H9 (cell line): ENCODE measurements at regions not wholly inside any gene's neighbourhood (a gene's known extent, or its start where the extent isn't known, plus 50 kb on each side); places are given as distances from the start of the nearest gene placed in this dataset.

Experiments used
- DNase-seq: peaks from one replicate; pipeline ENCODE4 v3.0.0-alpha.2; 2017
- H2AFZ ChIP-seq: one replicate; pipeline ENCODE4 v1.6.1; 2013; ENCODE audit warnings: mild to moderate bottlenecking, low read length, control low read depth, moderate library complexity
- H2AK5ac ChIP-seq: 2 replicates; pipeline ENCODE4 v1.6.1; 2013; ENCODE audit warnings: low read length, control low read depth, mixed read lengths; ENCODE audit not compliant: insufficient read length
- H2BK120ac ChIP-seq: one replicate; pipeline ENCODE4 v1.6.1; 2013; ENCODE audit warnings: low read depth, mild to moderate bottlenecking, low read length, control low read depth, inconsistent platforms; ENCODE audit not compliant: poor library complexity, severe bottlenecking
- H2BK12ac ChIP-seq: 2 replicates; pipeline ENCODE4 v1.6.1; 2013; ENCODE audit warnings: low read length, control low read depth, mixed read lengths, low read depth; ENCODE audit not compliant: insufficient read length
- H2BK15ac ChIP-seq: 2 replicates; pipeline ENCODE4 v1.6.1; 2013; ENCODE audit warnings: low read depth, low read length, control low read depth
- H2BK20ac ChIP-seq: one replicate; pipeline ENCODE4 v1.6.1; 2013; ENCODE audit warnings: low read depth, mild to moderate bottlenecking, low read length, control low read depth, inconsistent platforms; ENCODE audit not compliant: poor library complexity, severe bottlenecking
- H2BK5ac ChIP-seq: 2 replicates; pipeline ENCODE4 v1.6.1; 2013; ENCODE audit warnings: low read length, control low read depth, mixed read lengths; ENCODE audit not compliant: insufficient read length
- H3K14ac ChIP-seq: 2 replicates; pipeline ENCODE4 v1.6.1; 2013; ENCODE audit warnings: low read length, control low read depth; ENCODE audit not compliant: insufficient read depth
- H3K18ac ChIP-seq: 2 replicates; pipeline ENCODE4 v1.6.1; 2013; ENCODE audit warnings: low read depth, mild to moderate bottlenecking, mixed read lengths, low read length, control low read depth; ENCODE audit not compliant: insufficient read length
- H3K23ac ChIP-seq: 2 replicates; pipeline ENCODE4 v1.6.1; 2013; ENCODE audit warnings: low read length, control low read depth, mixed read lengths, low read depth; ENCODE audit not compliant: insufficient read length
- H3K23me2 ChIP-seq: 2 replicates; pipeline ENCODE4 v1.6.1; 2013; ENCODE audit warnings: low read depth, mild to moderate bottlenecking, mixed read lengths, low read length, control low read depth; ENCODE audit not compliant: insufficient read length, poor library complexity, severe bottlenecking
- H3K27ac ChIP-seq: 2 replicates; pipeline ENCODE4 v1.5.1; 2013; ENCODE audit warnings: low read length, control low read depth, mixed read lengths, low read depth; ENCODE audit not compliant: insufficient read length
- H3K27me3 ChIP-seq: 2 replicates; pipeline ENCODE4 v1.6.1; 2013; ENCODE audit warnings: low read length, control low read depth, inconsistent platforms; ENCODE audit not compliant: insufficient read depth
- H3K4ac ChIP-seq: 2 replicates; pipeline ENCODE4 v1.6.1; 2013; ENCODE audit warnings: low read depth, mild to moderate bottlenecking, control low read depth, inconsistent platforms, low read length, moderate library complexity
- H3K4me1 ChIP-seq: 2 replicates; pipeline ENCODE4 v1.6.1; 2013; ENCODE audit warnings: low read length, control low read depth, inconsistent platforms; ENCODE audit not compliant: insufficient read depth
- H3K4me2 ChIP-seq: 2 replicates; pipeline ENCODE4 v1.6.1; 2013; ENCODE audit warnings: low read length, control low read depth, mixed read lengths; ENCODE audit not compliant: insufficient read length, insufficient read depth
- H3K56ac ChIP-seq: 2 replicates; pipeline ENCODE4 v1.6.1; 2013; ENCODE audit warnings: low read depth, mild to moderate bottlenecking, mixed read lengths, low read length, control low read depth; ENCODE audit not compliant: insufficient read length
- H3K79me1 ChIP-seq: 2 replicates; pipeline ENCODE4 v1.6.1; 2013; ENCODE audit warnings: low read depth, mild to moderate bottlenecking, moderate library complexity, low read length, control low read depth, inconsistent platforms; ENCODE audit not compliant: insufficient read depth, poor library complexity, severe bottlenecking
- H3K79me2 ChIP-seq: 2 replicates; pipeline ENCODE4 v1.6.1; 2013; ENCODE audit warnings: low read length, control low read depth, inconsistent platforms; ENCODE audit not compliant: insufficient read depth
- H3K9ac ChIP-seq: 2 replicates; pipeline ENCODE4 v1.6.1; 2013; ENCODE audit warnings: low read length, control low read depth, mixed read lengths; ENCODE audit not compliant: insufficient read length; ENCODE audit errors: extremely low read depth
- H3K9me3 ChIP-seq: one replicate; pipeline ENCODE4 v1.6.1; 2013; ENCODE audit warnings: low read depth, low read length, inconsistent platforms; ENCODE audit not compliant: control insufficient read depth
- H3T11ph ChIP-seq: one replicate; pipeline ENCODE4 v1.6.1; 2013; ENCODE audit warnings: mild to moderate bottlenecking, low read length, control low read depth, inconsistent platforms
- H4K20me1 ChIP-seq: one replicate; pipeline ENCODE4 v1.6.1; 2013; ENCODE audit not compliant: control insufficient read depth, insufficient read length, insufficient read depth
- H4K5ac ChIP-seq: 2 replicates; pipeline ENCODE4 v1.6.1; 2013; ENCODE audit warnings: low read depth, mild to moderate bottlenecking, mixed read lengths, low read length, control low read depth; ENCODE audit not compliant: insufficient read length
- H4K8ac ChIP-seq: replicated peaks from 2 replicates; pipeline ENCODE4 v1.6.1; 2013; ENCODE audit warnings: low read length, control low read depth, mixed read lengths, low read depth; ENCODE audit not compliant: insufficient read length
- H4K91ac ChIP-seq: 2 replicates; pipeline ENCODE4 v1.6.1; 2013; ENCODE audit warnings: low read depth, mild to moderate bottlenecking, moderate library complexity, mixed read lengths, low read length, control low read depth; ENCODE audit not compliant: insufficient read length
- H3K27ac Mint-ChIP-seq, 3 experiments: 2 replicates in 2 of 3; 3 replicates in 1 of 3; pipeline ENCODE4 v1.8.0; 2020 to 2021; ENCODE audit warnings: mixed read lengths in 3 of 3, mild to moderate bottlenecking in 1 of 3, moderate library complexity in 1 of 3
- H3K27me3 Mint-ChIP-seq: 2 replicates; pipeline ENCODE4 v1.8.0; 2021; ENCODE audit warnings: low read depth, mild to moderate bottlenecking, moderate library complexity, mixed read lengths
- H3K36me3 Mint-ChIP-seq, 3 experiments: 2 replicates in 2 of 3; 3 replicates in 1 of 3; pipeline ENCODE4 v1.8.0; 2020 to 2021; ENCODE audit warnings: low read depth in 3 of 3, mixed read lengths in 3 of 3; ENCODE audit not compliant: insufficient read depth in 1 of 3
- H3K4me1 Mint-ChIP-seq, 2 experiments: 2 replicates each; pipeline ENCODE4 v1.8.0; 2020; ENCODE audit warnings: mixed read lengths in 2 of 2
- H3K4me3 Mint-ChIP-seq, 2 experiments: 2 replicates in 1 of 2; 3 replicates in 1 of 2; pipeline ENCODE4 v1.8.0; 2020 to 2021; ENCODE audit warnings: mild to moderate bottlenecking in 2 of 2, mixed read lengths in 2 of 2, moderate library complexity in 1 of 2
- H3K9me3 Mint-ChIP-seq, 2 experiments: 2 replicates in 1 of 2; 3 replicates in 1 of 2; pipeline ENCODE4 v1.8.0; 2020; ENCODE audit warnings: mild to moderate bottlenecking in 2 of 2, mixed read lengths in 2 of 2, moderate library complexity in 1 of 2
- CTCF ChIP-seq: fragments of 200-600 bp; sonication (generic); conservative IDR thresholded peaks from 3 replicates; pipeline ENCODE4 v1.8.0; 2021; ENCODE audit warnings: antibody characterized with exemption, mild to moderate bottlenecking

GRCh38 chr2:125747165-125747425, 908.9 kb upstream of the GYPC start:
- H4K20me1 ChIP-seq: no peaks in the 10 kb centered on the region
- H3K27ac Mint-ChIP-seq: no peak overlapping the region
- no peak overlapping the region for H4K5ac ChIP-seq
- no peak for TF ChIP-seq CTCF
- H3K9me3 Mint-ChIP-seq: no peaks in the 10 kb centered on the region
- no peak overlapping the region for H3K14ac ChIP-seq
- no peak overlapping the region for H4K8ac ChIP-seq
- H2BK12ac ChIP-seq: no peak overlapping the region
- H3T11ph ChIP-seq: no peak overlapping the region
- H4K91ac ChIP-seq: no peak overlapping the region
- H3K27ac ChIP-seq: no peak overlapping the region
- no peak overlapping the region for H3K4ac ChIP-seq
- H2AK5ac ChIP-seq: no peak overlapping the region
- H3K9me3 ChIP-seq: no peaks in the 10 kb centered on the region
- no peak overlapping the region for H3K4me3 Mint-ChIP-seq
- no peaks in the 10 kb centered on the region for H3K23me2 ChIP-seq
- no peak overlapping the region for H3K56ac ChIP-seq
- no peak overlapping the region for H2AFZ ChIP-seq
- H3K4me1 ChIP-seq: no peaks in the 10 kb centered on the region
- H3K36me3 Mint-ChIP-seq: no peaks in the 10 kb centered on the region
- H3K9ac ChIP-seq: no peak overlapping the region
- H3K4me2 ChIP-seq: no peak overlapping the region
- H3K27me3 ChIP-seq: no peaks in the 10 kb centered on the region
- no peaks in the 10 kb centered on the region for H3K79me1 ChIP-seq
- H2BK120ac ChIP-seq: no peak overlapping the region
- no peak overlapping the region for H3K18ac ChIP-seq
- no peaks in the 10 kb centered on the region for H3K79me2 ChIP-seq
- DNase-seq: no peak
- H2BK20ac ChIP-seq: no peak overlapping the region
- no peak overlapping the region for H2BK5ac ChIP-seq
- no peak overlapping the region for H2BK15ac ChIP-seq
- H3K4me1 Mint-ChIP-seq: peaks cover 14 to 16% of the 10 kb centered on the region in 2 experiments
- no peak overlapping the region for H3K23ac ChIP-seq
- H3K27me3 Mint-ChIP-seq: no peaks in the 10 kb centered on the region
